H9 (cell line): ENCODE measurements at regions not wholly inside any gene's neighbourhood (a gene's known extent, or its start where the extent isn't known, plus 50 kb on each side); places are given as distances from the start of the nearest gene placed in this dataset.

ENCODE experiments used
- DNase-seq: peaks from one replicate; pipeline ENCODE4 v3.0.0-alpha.2; 2017
- H2AFZ ChIP-seq: one replicate; pipeline ENCODE4 v1.6.1; 2013; ENCODE audit warnings: mild to moderate bottlenecking, low read length, control low read depth, moderate library complexity
- H2AK5ac ChIP-seq: 2 replicates; pipeline ENCODE4 v1.6.1; 2013; ENCODE audit warnings: low read length, control low read depth, mixed read lengths; ENCODE audit not compliant: insufficient read length
- H2BK120ac ChIP-seq: one replicate; pipeline ENCODE4 v1.6.1; 2013; ENCODE audit warnings: low read depth, mild to moderate bottlenecking, low read length, control low read depth, inconsistent platforms; ENCODE audit not compliant: poor library complexity, severe bottlenecking
- H2BK12ac ChIP-seq: 2 replicates; pipeline ENCODE4 v1.6.1; 2013; ENCODE audit warnings: low read length, control low read depth, mixed read lengths, low read depth; ENCODE audit not compliant: insufficient read length
- H2BK15ac ChIP-seq: 2 replicates; pipeline ENCODE4 v1.6.1; 2013; ENCODE audit warnings: low read depth, low read length, control low read depth
- H2BK20ac ChIP-seq: one replicate; pipeline ENCODE4 v1.6.1; 2013; ENCODE audit warnings: low read depth, mild to moderate bottlenecking, low read length, control low read depth, inconsistent platforms; ENCODE audit not compliant: poor library complexity, severe bottlenecking
- H2BK5ac ChIP-seq: 2 replicates; pipeline ENCODE4 v1.6.1; 2013; ENCODE audit warnings: low read length, control low read depth, mixed read lengths; ENCODE audit not compliant: insufficient read length
- H3K14ac ChIP-seq: 2 replicates; pipeline ENCODE4 v1.6.1; 2013; ENCODE audit warnings: low read length, control low read depth; ENCODE audit not compliant: insufficient read depth
- H3K18ac ChIP-seq: 2 replicates; pipeline ENCODE4 v1.6.1; 2013; ENCODE audit warnings: low read depth, mild to moderate bottlenecking, mixed read lengths, low read length, control low read depth; ENCODE audit not compliant: insufficient read length
- H3K23ac ChIP-seq: 2 replicates; pipeline ENCODE4 v1.6.1; 2013; ENCODE audit warnings: low read length, control low read depth, mixed read lengths, low read depth; ENCODE audit not compliant: insufficient read length
- H3K23me2 ChIP-seq: 2 replicates; pipeline ENCODE4 v1.6.1; 2013; ENCODE audit warnings: low read depth, mild to moderate bottlenecking, mixed read lengths, low read length, control low read depth; ENCODE audit not compliant: insufficient read length, poor library complexity, severe bottlenecking
- H3K27ac ChIP-seq: 2 replicates; pipeline ENCODE4 v1.5.1; 2013; ENCODE audit warnings: low read length, control low read depth, mixed read lengths, low read depth; ENCODE audit not compliant: insufficient read length
- H3K27me3 ChIP-seq: 2 replicates; pipeline ENCODE4 v1.6.1; 2013; ENCODE audit warnings: low read length, control low read depth, inconsistent platforms; ENCODE audit not compliant: insufficient read depth
- H3K4ac ChIP-seq: 2 replicates; pipeline ENCODE4 v1.6.1; 2013; ENCODE audit warnings: low read depth, mild to moderate bottlenecking, control low read depth, inconsistent platforms, low read length, moderate library complexity
- H3K4me1 ChIP-seq: 2 replicates; pipeline ENCODE4 v1.6.1; 2013; ENCODE audit warnings: low read length, control low read depth, inconsistent platforms; ENCODE audit not compliant: insufficient read depth
- H3K4me2 ChIP-seq: 2 replicates; pipeline ENCODE4 v1.6.1; 2013; ENCODE audit warnings: low read length, control low read depth, mixed read lengths; ENCODE audit not compliant: insufficient read length, insufficient read depth
- H3K56ac ChIP-seq: 2 replicates; pipeline ENCODE4 v1.6.1; 2013; ENCODE audit warnings: low read depth, mild to moderate bottlenecking, mixed read lengths, low read length, control low read depth; ENCODE audit not compliant: insufficient read length
- H3K79me1 ChIP-seq: 2 replicates; pipeline ENCODE4 v1.6.1; 2013; ENCODE audit warnings: low read depth, mild to moderate bottlenecking, moderate library complexity, low read length, control low read depth, inconsistent platforms; ENCODE audit not compliant: insufficient read depth, poor library complexity, severe bottlenecking
- H3K79me2 ChIP-seq: 2 replicates; pipeline ENCODE4 v1.6.1; 2013; ENCODE audit warnings: low read length, control low read depth, inconsistent platforms; ENCODE audit not compliant: insufficient read depth
- H3K9ac ChIP-seq: 2 replicates; pipeline ENCODE4 v1.6.1; 2013; ENCODE audit warnings: low read length, control low read depth, mixed read lengths; ENCODE audit not compliant: insufficient read length; ENCODE audit errors: extremely low read depth
- H3K9me3 ChIP-seq: one replicate; pipeline ENCODE4 v1.6.1; 2013; ENCODE audit warnings: low read depth, low read length, inconsistent platforms; ENCODE audit not compliant: control insufficient read depth
- H3T11ph ChIP-seq: one replicate; pipeline ENCODE4 v1.6.1; 2013; ENCODE audit warnings: mild to moderate bottlenecking, low read length, control low read depth, inconsistent platforms
- H4K20me1 ChIP-seq: one replicate; pipeline ENCODE4 v1.6.1; 2013; ENCODE audit not compliant: control insufficient read depth, insufficient read length, insufficient read depth
- H4K5ac ChIP-seq: 2 replicates; pipeline ENCODE4 v1.6.1; 2013; ENCODE audit warnings: low read depth, mild to moderate bottlenecking, mixed read lengths, low read length, control low read depth; ENCODE audit not compliant: insufficient read length
- H4K8ac ChIP-seq: replicated peaks from 2 replicates; pipeline ENCODE4 v1.6.1; 2013; ENCODE audit warnings: low read length, control low read depth, mixed read lengths, low read depth; ENCODE audit not compliant: insufficient read length
- H4K91ac ChIP-seq: 2 replicates; pipeline ENCODE4 v1.6.1; 2013; ENCODE audit warnings: low read depth, mild to moderate bottlenecking, moderate library complexity, mixed read lengths, low read length, control low read depth; ENCODE audit not compliant: insufficient read length
- H3K27ac Mint-ChIP-seq, 3 experiments: 2 replicates in 2 of 3; 3 replicates in 1 of 3; pipeline ENCODE4 v1.8.0; 2020 to 2021; ENCODE audit warnings: mixed read lengths in 3 of 3, mild to moderate bottlenecking in 1 of 3, moderate library complexity in 1 of 3
- H3K27me3 Mint-ChIP-seq: 2 replicates; pipeline ENCODE4 v1.8.0; 2021; ENCODE audit warnings: low read depth, mild to moderate bottlenecking, moderate library complexity, mixed read lengths
- H3K36me3 Mint-ChIP-seq, 3 experiments: 2 replicates in 2 of 3; 3 replicates in 1 of 3; pipeline ENCODE4 v1.8.0; 2020 to 2021; ENCODE audit warnings: low read depth in 3 of 3, mixed read lengths in 3 of 3; ENCODE audit not compliant: insufficient read depth in 1 of 3
- H3K4me1 Mint-ChIP-seq, 2 experiments: 2 replicates each; pipeline ENCODE4 v1.8.0; 2020; ENCODE audit warnings: mixed read lengths in 2 of 2
- H3K4me3 Mint-ChIP-seq, 2 experiments: 2 replicates in 1 of 2; 3 replicates in 1 of 2; pipeline ENCODE4 v1.8.0; 2020 to 2021; ENCODE audit warnings: mild to moderate bottlenecking in 2 of 2, mixed read lengths in 2 of 2, moderate library complexity in 1 of 2
- H3K9me3 Mint-ChIP-seq, 2 experiments: 2 replicates in 1 of 2; 3 replicates in 1 of 2; pipeline ENCODE4 v1.8.0; 2020; ENCODE audit warnings: mild to moderate bottlenecking in 2 of 2, mixed read lengths in 2 of 2, moderate library complexity in 1 of 2
- CTCF ChIP-seq: fragments of 200-600 bp; sonication (generic); conservative IDR thresholded peaks from 3 replicates; pipeline ENCODE4 v1.8.0; 2021; ENCODE audit warnings: antibody characterized with exemption, mild to moderate bottlenecking
- WGBS: extraction: QIAGEN DNeasy Blood & Tissue Kit; methylation state at CpG from one replicate; pipeline ENCODE4 v1.1.7; 2013; ENCODE audit warnings: missing lambda C conversion rate, low lambda C conversion rate, mixed read lengths; ENCODE audit not compliant: insufficient read length; ENCODE audit errors: extremely low coverage; 5-methylcytosine and 5-hydroxymethylcytosine counted together

- no peak overlapping the region for H3K27ac ChIP-seq
- no peak overlapping the region for H2BK15ac ChIP-seq
- no CpG with 5 or more reads among the region's 22 CpGs for WGBS
- Mint-ChIP-seq H3K4me1 (no peaks in the 10 kb centered on the region), H3K27ac (no peak overlapping the region), H3K36me3 (peaks cover 0 to 14% (median 2%) of the 10 kb centered on the region in 3 experiments; a peak in 3 of 7 replicates), H3K27me3 (no peaks in the 10 kb centered on the region), H3K9me3 (peaks cover 14 to 16% of the 10 kb centered on the region in 2 experiments; a peak in 4 of 5 replicates), H3K4me3 (no peak overlapping the region)
- H2BK5ac ChIP-seq: no peak overlapping the region
- no peak overlapping the region for H4K5ac ChIP-seq
- no peak overlapping the region for H4K8ac ChIP-seq
- no peaks in the 10 kb centered on the region for H3K27me3 ChIP-seq
- no peak overlapping the region for H3K9ac ChIP-seq
- H3K14ac ChIP-seq: no peak overlapping the region
- H2AK5ac ChIP-seq: no peak overlapping the region
- no peak overlapping the region for H3K23ac ChIP-seq
- H4K20me1 ChIP-seq: no peaks in the 10 kb centered on the region
- TF ChIP-seq CTCF: no peak
- no peak overlapping the region for H3K18ac ChIP-seq
- no peak for DNase-seq
- H3K56ac ChIP-seq: no peak overlapping the region
- no peak overlapping the region for H4K91ac ChIP-seq
- no peak overlapping the region for H2BK120ac ChIP-seq
- H3K23me2 ChIP-seq: no peaks in the 10 kb centered on the region
- no peak overlapping the region for H3K4ac ChIP-seq
- no peak overlapping the region for H2AFZ ChIP-seq
- H3K79me1 ChIP-seq: no peaks in the 10 kb centered on the region
- no peaks in the 10 kb centered on the region for H3K79me2 ChIP-seq
- no peak overlapping the region for H3T11ph ChIP-seq
- no peak overlapping the region for H2BK20ac ChIP-seq
- H3K4me1 ChIP-seq: no peaks in the 10 kb centered on the region
- no peak overlapping the region for H3K4me2 ChIP-seq
- H2BK12ac ChIP-seq: no peak overlapping the region
- H3K9me3 ChIP-seq: no peaks in the 10 kb centered on the region
Observed at GRCh38 chr12:30110498-30110897, 326.8 kb upstream of the TMTC1 start.
